ENCODE measurements at regions not wholly inside any gene's neighbourhood (a gene's known extent, or its start where the extent isn't known, plus 50 kb on each side); places are given as distances from the start of the nearest gene placed in this dataset.
"Not testable (repeated sequence)": the region's sequence is repeated elsewhere in the genome, so short reads cannot be mapped to it uniquely, and the experiment has no call there.

GRCh38 chr6:60944803-60945202 is 1341.2 kb downstream of the KHDRBS2 start:
- H3K79me2 ChIP-seq (ENCODE audit: control insufficient read depth in 1 of 2, insufficient read depth in 2 of 2, low read length in 2 of 2); H3K23me2 ChIP-seq (ENCODE audit: low read depth, low read length); H3K4me1 ChIP-seq (replicated peaks in 1 of 4; ENCODE audit: control insufficient read depth in 3 of 4, insufficient read depth in 4 of 4, low read length in 3 of 4); CTCF ChIA-PET (ENCODE audit: partially characterized antibody); H3K9ac ChIP-seq (replicated peaks in 1 of 4; ENCODE audit: extremely low read depth in 1 of 4, low read depth in 3 of 4, low read length in 3 of 4); H2BK15ac ChIP-seq (ENCODE audit: low read length); H3K4me2 ChIP-seq (ENCODE audit: insufficient read depth in 1 of 2, low read depth in 2 of 2, low read length in 2 of 2); H4K5ac ChIP-seq (ENCODE audit: insufficient read length, low read depth, low read length); H3K36me3 ChIP-seq (ENCODE audit: control insufficient read depth in 2 of 4, insufficient read depth in 4 of 4, low read length in 3 of 4); H2BK5ac ChIP-seq (ENCODE audit: low read depth, low read length); H4K20me1 ChIP-seq (replicated peaks in 1 of 2; ENCODE audit: control insufficient read depth in 1 of 2, insufficient read depth in 2 of 2, low read length in 2 of 2); H4K91ac ChIP-seq (replicated peaks; ENCODE audit: insufficient read length, low read length); H3K27ac ChIP-seq (ENCODE audit: low read depth, low read length); H3K23ac ChIP-seq (ENCODE audit: insufficient read length); H3K56ac ChIP-seq (replicated peaks; ENCODE audit: insufficient read length, low read depth, low read length); H2BK20ac ChIP-seq (ENCODE audit: low read length); H2AK5ac ChIP-seq (ENCODE audit: low read depth, low read length); H3K4ac ChIP-seq (replicated peaks; ENCODE audit: insufficient read length, low read depth, low read length); H2BK12ac ChIP-seq (ENCODE audit: low read depth, low read length); H3K27me3 ChIP-seq (replicated peaks in 1 of 4; ENCODE audit: control insufficient read depth in 3 of 4, extremely low read depth in 1 of 4, insufficient read depth in 3 of 4, low read length in 3 of 4); H3K4me3 ChIP-seq (ENCODE audit: extremely low read depth in 1 of 4, insufficient read depth in 2 of 4, low read depth in 3 of 4, low read length in 4 of 4); H2BK120ac ChIP-seq (replicated peaks; ENCODE audit: low read depth, low read length); H4K8ac ChIP-seq (ENCODE audit: extremely low read depth, insufficient read depth, low read length); POLR2A ChIA-PET (ENCODE audit: partially characterized antibody); H3K18ac ChIP-seq (ENCODE audit: extremely low read depth, low read length); H2AFZ ChIP-seq (ENCODE audit: low read length); H3K79me1 ChIP-seq (ENCODE audit: low read depth, low read length); DNase-seq (ENCODE audit: low read depth in 1 of 2, low spot score in 2 of 2); FAIRE-seq; H3K14ac ChIP-seq (ENCODE audit: insufficient read length): not testable (repeated sequence)
- WGBS, 2 experiments (ENCODE audit: extremely low coverage in 1 of 2, insufficient coverage in 1 of 2, insufficient read length in 1 of 2, insufficient replicate concordance in 2 of 2, low coverage in 1 of 2, low lambda C conversion rate in 2 of 2, missing lambda C conversion rate in 1 of 2), result 96% methylated on average over 17 of the region's 26 CpGs; no CpG with 5 or more reads in 1 of the 2 experiments
- peaks cover 0 to 13% of the 10 kb centered on the region in 2 experiments; a peak in 2 of 4 replicates for H3K9me3 ChIP-seq (ENCODE audit: insufficient read depth in 2 of 2, low read depth in 1 of 2, low read length in 1 of 2)

GRCh38 chr6:60935970-60936369 is 1350.1 kb downstream of the KHDRBS2 start:
- CTCF ChIA-PET (ENCODE audit: partially characterized antibody); H4K8ac ChIP-seq (ENCODE audit: extremely low read depth, insufficient read depth, low read length); H2AK5ac ChIP-seq (ENCODE audit: low read depth, low read length); H3K79me1 ChIP-seq (ENCODE audit: low read depth, low read length); H2BK120ac ChIP-seq (replicated peaks; ENCODE audit: low read depth, low read length); H3K23ac ChIP-seq (ENCODE audit: insufficient read length); H3K9ac ChIP-seq (replicated peaks in 1 of 4; ENCODE audit: extremely low read depth in 1 of 4, low read depth in 3 of 4, low read length in 3 of 4); H3K36me3 ChIP-seq (ENCODE audit: control insufficient read depth in 2 of 4, insufficient read depth in 4 of 4, low read length in 3 of 4); H2BK15ac ChIP-seq (ENCODE audit: low read length); H3K9me3 ChIP-seq (ENCODE audit: insufficient read depth in 2 of 2, low read depth in 1 of 2, low read length in 1 of 2); H3K56ac ChIP-seq (replicated peaks; ENCODE audit: insufficient read length, low read depth, low read length); H3K23me2 ChIP-seq (ENCODE audit: low read depth, low read length); H4K20me1 ChIP-seq (replicated peaks in 1 of 2; ENCODE audit: control insufficient read depth in 1 of 2, insufficient read depth in 2 of 2, low read length in 2 of 2); H2BK5ac ChIP-seq (ENCODE audit: low read depth, low read length); H3K4me1 ChIP-seq (replicated peaks in 1 of 4; ENCODE audit: control insufficient read depth in 3 of 4, insufficient read depth in 4 of 4, low read length in 3 of 4); H3K27ac ChIP-seq (ENCODE audit: low read depth, low read length); H3K4me3 ChIP-seq (ENCODE audit: extremely low read depth in 1 of 4, insufficient read depth in 2 of 4, low read depth in 3 of 4, low read length in 4 of 4); H2BK20ac ChIP-seq (ENCODE audit: low read length); H3K18ac ChIP-seq (ENCODE audit: extremely low read depth, low read length); H4K5ac ChIP-seq (ENCODE audit: insufficient read length, low read depth, low read length); FAIRE-seq; H3K14ac ChIP-seq (ENCODE audit: insufficient read length); H3K4ac ChIP-seq (replicated peaks; ENCODE audit: insufficient read length, low read depth, low read length); H3K4me2 ChIP-seq (ENCODE audit: insufficient read depth in 1 of 2, low read depth in 2 of 2, low read length in 2 of 2); DNase-seq (ENCODE audit: low read depth in 1 of 2, low spot score in 2 of 2); H3K79me2 ChIP-seq (ENCODE audit: control insufficient read depth in 1 of 2, insufficient read depth in 2 of 2, low read length in 2 of 2); POLR2A ChIA-PET (ENCODE audit: partially characterized antibody); H3K27me3 ChIP-seq (replicated peaks in 1 of 4; ENCODE audit: control insufficient read depth in 3 of 4, extremely low read depth in 1 of 4, insufficient read depth in 3 of 4, low read length in 3 of 4); H2AFZ ChIP-seq (ENCODE audit: low read length); H4K91ac ChIP-seq (replicated peaks; ENCODE audit: insufficient read length, low read length); H2BK12ac ChIP-seq (ENCODE audit: low read depth, low read length): not testable (repeated sequence)
- 71% methylated on average over 1 of the region's 1 CpG; no CpG with 5 or more reads in 1 of the 2 experiments for WGBS, 2 experiments (ENCODE audit: extremely low coverage in 1 of 2, insufficient coverage in 1 of 2, insufficient read length in 1 of 2, insufficient replicate concordance in 2 of 2, low coverage in 1 of 2, low lambda C conversion rate in 2 of 2, missing lambda C conversion rate in 1 of 2)

Data from H1 (cell line).